SH-SY5Y (cell line): ENCODE measurements at regions not wholly inside any gene's neighbourhood (a gene's known extent, or its start where the extent isn't known, plus 50 kb on each side); places are given as distances from the start of the nearest gene placed in this dataset.

Source experiments
- GATA2 ChIP-seq: IDR thresholded peaks from 2 replicates; pipeline ENCODE4 v1.6.1; 2011; ENCODE audit warnings: mild to moderate bottlenecking, low read depth, low read length
- GATA3 ChIP-seq: IDR thresholded peaks from 2 replicates; pipeline ENCODE4 v1.6.1; 2011; ENCODE audit warnings: low read depth, mild to moderate bottlenecking, low read length, moderate library complexity

GRCh38 chr16:77613095-77613494 is 109.2 kb upstream of the NUDT7 start:
- no peak for TF ChIP-seq GATA2
- TF ChIP-seq GATA3 = no peak
